Retinal pigment epithelial cell (primary cell): ENCODE measurements at regions not wholly inside any gene's neighbourhood (a gene's known extent, or its start where the extent isn't known, plus 50 kb on each side); places are given as distances from the start of the nearest gene placed in this dataset.
"Not testable (repeated sequence)": the region's sequence is repeated elsewhere in the genome, so short reads cannot be mapped to it uniquely, and the experiment has no call there.

Source experiments
- DNase-seq: peaks from one replicate; pipeline ENCODE4 v3.0.0-alpha.2; 2010; ENCODE audit warnings: low read depth
- H3K4me3 ChIP-seq: 2 replicates; pipeline ENCODE4 v1.5.1; 2011; ENCODE audit warnings: mild to moderate bottlenecking, low read length, control low read depth, moderate library complexity
- TF ChIP-seq, protein P1 (sequence below): conservative IDR thresholded peaks from 2 replicates; pipeline ENCODE4 v1.5.1; 2011; ENCODE audit warnings: low read depth, low read length, control low read depth, inconsistent platforms

DNA sequence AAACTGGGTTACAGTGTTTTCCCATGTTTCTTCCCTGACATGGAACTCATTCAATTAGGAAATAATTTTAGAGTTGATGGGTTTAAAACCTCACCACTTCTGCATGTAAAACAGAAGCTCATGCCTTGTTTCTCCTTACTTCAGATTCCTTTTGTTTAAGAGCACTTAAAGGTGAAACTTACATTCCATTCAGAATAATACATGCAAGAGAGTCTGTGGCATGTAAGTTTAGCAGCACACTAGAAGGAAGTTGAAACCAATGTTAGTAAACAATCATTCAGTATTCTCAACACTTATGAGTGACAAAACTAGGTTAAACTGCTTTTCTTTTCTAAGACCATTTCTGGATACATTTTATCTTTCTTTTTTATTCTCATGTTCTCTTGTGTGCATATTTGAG, 495.6 kb upstream of the PTCHD4 start:
- H3K4me3 ChIP-seq, result no peak overlapping the region
- TF ChIP-seq, protein P1, sequence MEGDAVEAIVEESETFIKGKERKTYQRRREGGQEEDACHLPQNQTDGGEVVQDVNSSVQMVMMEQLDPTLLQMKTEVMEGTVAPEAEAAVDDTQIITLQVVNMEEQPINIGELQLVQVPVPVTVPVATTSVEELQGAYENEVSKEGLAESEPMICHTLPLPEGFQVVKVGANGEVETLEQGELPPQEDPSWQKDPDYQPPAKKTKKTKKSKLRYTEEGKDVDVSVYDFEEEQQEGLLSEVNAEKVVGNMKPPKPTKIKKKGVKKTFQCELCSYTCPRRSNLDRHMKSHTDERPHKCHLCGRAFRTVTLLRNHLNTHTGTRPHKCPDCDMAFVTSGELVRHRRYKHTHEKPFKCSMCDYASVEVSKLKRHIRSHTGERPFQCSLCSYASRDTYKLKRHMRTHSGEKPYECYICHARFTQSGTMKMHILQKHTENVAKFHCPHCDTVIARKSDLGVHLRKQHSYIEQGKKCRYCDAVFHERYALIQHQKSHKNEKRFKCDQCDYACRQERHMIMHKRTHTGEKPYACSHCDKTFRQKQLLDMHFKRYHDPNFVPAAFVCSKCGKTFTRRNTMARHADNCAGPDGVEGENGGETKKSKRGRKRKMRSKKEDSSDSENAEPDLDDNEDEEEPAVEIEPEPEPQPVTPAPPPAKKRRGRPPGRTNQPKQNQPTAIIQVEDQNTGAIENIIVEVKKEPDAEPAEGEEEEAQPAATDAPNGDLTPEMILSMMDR, result no peak
- no peak for DNase-seq

DNA sequence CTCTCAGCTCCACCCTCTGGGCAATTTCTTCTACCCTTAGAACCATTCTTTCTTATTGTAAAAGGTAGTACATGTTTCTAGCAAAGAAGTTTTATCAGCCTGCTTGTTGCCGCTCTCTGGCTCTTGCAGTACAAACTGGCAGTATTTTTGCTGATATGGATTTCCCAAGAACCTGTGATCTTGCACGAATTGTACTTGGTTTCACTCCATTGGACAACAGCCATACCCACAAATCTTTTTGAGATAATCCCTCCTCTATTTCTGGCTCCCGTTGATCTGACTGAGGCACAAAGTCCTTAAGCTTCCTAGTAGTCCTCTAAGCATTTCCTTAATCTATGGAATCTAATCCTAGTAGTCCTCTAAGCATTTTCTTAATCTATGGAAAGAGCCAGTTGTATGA, 487.0 kb upstream of the PTCHD4 start:
- TF ChIP-seq, protein P1, result no peak
- no peak overlapping the region for H3K4me3 ChIP-seq
- peak; percentile 86 for DNase-seq

DNA sequence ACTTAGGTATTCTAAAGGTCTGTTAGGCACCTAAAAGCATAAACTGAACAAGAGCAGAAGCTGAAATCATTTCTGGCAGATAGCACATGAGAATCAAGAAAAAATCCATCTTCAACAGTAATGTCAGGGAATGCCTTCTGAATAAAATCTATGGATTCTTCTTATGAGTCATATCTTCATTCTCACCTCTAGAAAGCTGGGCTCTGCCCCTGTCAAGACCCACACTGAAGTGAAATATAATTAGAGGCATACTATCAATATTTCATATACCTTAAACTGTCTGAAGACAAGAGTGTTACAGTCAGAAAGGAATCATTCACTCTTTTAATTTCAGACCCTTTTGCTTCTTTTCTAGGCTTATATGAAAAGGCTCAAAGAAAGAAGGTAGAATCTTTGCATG, 485.8 kb upstream of the PTCHD4 start:
- TF ChIP-seq, protein P1, result no peak
- DNase-seq, result no peak
- H3K4me3 ChIP-seq, result no peak overlapping the region

DNA sequence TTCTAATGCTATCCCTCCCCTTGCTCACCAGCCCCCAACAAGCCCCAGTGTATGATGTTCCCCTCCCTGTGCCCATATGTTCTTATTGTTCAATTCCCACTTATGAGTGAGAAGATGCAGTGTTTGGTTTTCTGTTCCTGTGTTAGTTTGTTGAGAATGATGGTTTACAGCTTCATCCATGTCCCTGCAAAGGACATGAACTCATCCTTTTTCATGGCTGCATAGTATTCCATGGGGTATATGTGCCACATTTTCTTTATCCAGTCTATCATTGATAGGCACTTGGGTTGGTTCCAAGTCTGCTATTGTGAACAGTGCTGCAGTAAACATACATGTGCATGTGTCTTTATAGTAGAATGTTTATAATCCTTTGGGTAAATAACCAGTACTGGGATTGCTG, 480.2 kb upstream of the PTCHD4 start:
- H3K4me3 ChIP-seq, result not testable (repeated sequence)

DNA sequence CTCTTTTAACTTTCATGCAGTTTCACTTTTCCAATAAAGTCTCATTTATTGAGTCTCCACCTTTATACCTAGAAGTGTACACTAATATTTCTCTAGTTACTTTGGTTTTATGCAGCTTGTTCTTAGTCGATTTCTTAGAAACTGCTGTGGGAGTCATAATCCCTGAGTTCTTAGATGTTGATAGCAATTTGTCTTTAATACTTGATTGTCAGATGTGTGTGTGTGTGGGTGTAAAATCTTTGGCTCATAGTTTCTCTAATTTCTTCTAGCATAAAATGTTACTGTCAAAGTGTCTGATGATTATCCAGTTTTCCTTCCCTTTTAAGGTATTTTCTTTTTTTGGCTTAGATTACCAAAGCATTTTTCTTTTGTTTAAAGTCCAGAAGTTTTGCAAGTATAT, 473.8 kb upstream of the PTCHD4 start:
- DNase-seq, result no peak
- H3K4me3 ChIP-seq, result no peak overlapping the region
- TF ChIP-seq, protein P1, result no peak

More for the DNA sequence above, 480.2 kb upstream of the PTCHD4 start:
- DNase-seq, result not testable (repeated sequence)

DNA sequence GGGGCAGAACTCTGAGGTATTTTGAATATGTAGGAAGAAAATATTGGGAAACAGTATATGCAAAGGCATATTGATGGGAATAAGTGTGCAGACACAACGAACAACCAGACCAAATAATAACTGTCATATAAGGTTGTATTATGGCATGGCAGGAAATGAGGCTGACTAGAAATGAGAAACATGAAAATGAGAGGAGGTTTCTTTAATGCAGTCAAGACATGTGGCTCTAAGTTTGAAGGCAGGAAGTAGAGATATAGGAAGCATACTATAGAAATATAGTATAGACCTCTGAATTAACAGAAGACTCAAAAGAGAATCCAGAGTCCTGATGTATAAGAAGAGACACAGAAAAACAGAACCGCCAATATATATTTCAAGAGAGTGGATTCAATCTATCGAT, 459.7 kb upstream of the PTCHD4 start:
- TF ChIP-seq, protein P1, result no peak

DNA sequence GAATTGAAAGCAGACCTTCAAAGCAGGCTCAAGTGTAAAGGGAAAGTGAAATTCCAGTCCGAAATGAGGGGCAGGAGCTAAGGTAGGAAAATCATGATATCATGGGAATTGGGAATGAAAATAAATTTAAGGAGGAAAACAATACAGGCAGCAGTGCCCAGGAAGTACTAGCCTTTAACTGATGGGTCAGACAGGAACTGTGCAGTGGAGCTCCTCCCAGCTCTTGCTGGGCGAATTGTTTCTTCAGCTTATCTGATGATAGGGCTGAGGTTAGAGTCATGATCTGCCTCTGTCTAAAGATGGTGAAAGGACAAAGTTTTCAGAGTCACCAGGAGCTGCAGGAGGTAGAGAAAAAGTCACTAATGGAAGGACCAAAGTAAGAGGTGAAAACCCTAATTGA, 457.9 kb upstream of the PTCHD4 start:
- no peak for DNase-seq
- TF ChIP-seq, protein P1, result no peak
- no peak overlapping the region for H3K4me3 ChIP-seq

More for the DNA sequence above, 459.7 kb upstream of the PTCHD4 start:
- DNase-seq, result no peak
- no peak overlapping the region for H3K4me3 ChIP-seq

DNA sequence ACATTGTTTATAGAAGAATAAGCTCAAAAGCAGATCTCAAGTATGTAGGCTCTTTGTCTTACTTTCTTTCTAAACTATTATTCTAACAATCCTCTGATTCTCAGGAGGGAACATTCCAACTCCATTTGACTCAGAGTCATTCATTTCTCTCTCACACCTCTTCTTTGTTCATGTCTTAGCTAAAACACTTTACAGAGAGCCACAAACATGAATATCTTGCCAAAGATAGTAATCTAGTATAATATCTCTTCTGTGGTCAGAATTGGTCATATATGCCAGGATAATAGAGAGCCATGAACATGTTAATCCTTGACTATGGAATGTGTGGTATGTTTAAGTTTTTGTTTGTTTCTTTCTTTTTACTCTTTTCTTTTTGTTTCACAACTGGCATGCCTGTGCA, 456.0 kb upstream of the PTCHD4 start:
- DNase-seq, result peak; percentile 90
- TF ChIP-seq, protein P1, result no peak
- no peak overlapping the region for H3K4me3 ChIP-seq
